DMS114 treated with DMSO at 0.1 percent for 48 hours (cell line): ENCODE measurements at regions not wholly inside any gene's neighbourhood (a gene's known extent, or its start where the extent isn't known, plus 50 kb on each side); places are given as distances from the start of the nearest gene placed in this dataset.
"Not testable (repeated sequence)": the region's sequence is repeated elsewhere in the genome, so short reads cannot be mapped to it uniquely, and the experiment has no call there.

Source experiments
- DNase-seq: peaks from one replicate; lab custom pipeline; 2025; ENCODE audit not compliant: unreplicated experiment; lab: John Stamatoyannopoulos, UW

- no peak for DNase-seq
Measured at GRCh38 chr2:13156916-13157315, 440.2 kb downstream of the TRIB2 start.

- no peak for DNase-seq
Measured at GRCh38 chr2:13158466-13158865, 441.7 kb downstream of the TRIB2 start.

GRCh38 chr2:13180729-13181128, 464.0 kb downstream of the TRIB2 start:
- no peak for DNase-seq

GRCh38 chr2:13193075-13193474, 476.3 kb downstream of the TRIB2 start:
- DNase-seq = no peak

- peak; percentile 3 for DNase-seq
Measured at GRCh38 chr2:13193900-13194299, 477.2 kb downstream of the TRIB2 start.

- DNase-seq = no peak
Measured at GRCh38 chr2:13195270-13195669, 478.5 kb downstream of the TRIB2 start.

GRCh38 chr2:13197248-13197647, 480.5 kb downstream of the TRIB2 start:
- no peak for DNase-seq

GRCh38 chr2:13201924-13202323, 485.2 kb downstream of the TRIB2 start:
- DNase-seq = peak; percentile 5

- DNase-seq = no peak
Measured at GRCh38 chr2:13212115-13212514, 495.4 kb downstream of the TRIB2 start.

GRCh38 chr2:13218205-13218604, 501.5 kb downstream of the TRIB2 start:
- no peak for DNase-seq

- DNase-seq = no peak
Measured at GRCh38 chr2:13227578-13227977, 510.8 kb downstream of the TRIB2 start.

GRCh38 chr2:13230221-13230620, 513.5 kb downstream of the TRIB2 start:
- no peak for DNase-seq

GRCh38 chr2:13240061-13240460, 523.3 kb downstream of the TRIB2 start:
- no peak for DNase-seq

- DNase-seq = no peak
Measured at GRCh38 chr2:13240789-13241487, 524.2 kb downstream of the TRIB2 start.

GRCh38 chr2:13252615-13253014, 535.9 kb downstream of the TRIB2 start:
- no peak for DNase-seq

GRCh38 chr2:13255485-13255884, 538.7 kb downstream of the TRIB2 start:
- DNase-seq = no peak

- no peak for DNase-seq
Measured at GRCh38 chr2:13260402-13260801, 543.7 kb downstream of the TRIB2 start.

- DNase-seq = no peak
Measured at GRCh38 chr2:13266166-13266565, 549.4 kb downstream of the TRIB2 start.

GRCh38 chr2:13284688-13285087, 568.0 kb downstream of the TRIB2 start:
- no peak for DNase-seq

GRCh38 chr2:13289310-13289709, 572.6 kb downstream of the TRIB2 start:
- DNase-seq = no peak

GRCh38 chr2:13308478-13308805, 591.7 kb downstream of the TRIB2 start:
- not testable (repeated sequence) for DNase-seq

- no peak for DNase-seq
Measured at GRCh38 chr2:13308989-13309388, 592.3 kb downstream of the TRIB2 start.

- DNase-seq = no peak
Measured at GRCh38 chr2:13332060-13332459, 615.3 kb downstream of the TRIB2 start.
